Caco-2 (cell line): ENCODE measurements at regions not wholly inside any gene's neighbourhood (a gene's known extent, or its start where the extent isn't known, plus 50 kb on each side); places are given as distances from the start of the nearest gene placed in this dataset.

ENCODE experiments used
- BruUV-seq: library from RNA; stranded (reverse); fragments of 400-500 nt; replicated peaks from 2 replicates; lab custom pipeline; 2021; lab: Mats Ljungman, UMichigan
- CTCF ChIA-PET: fragments of 300-600 bp; sonication (Branson Sonifier 250); formaldehyde crosslinking; loops from one replicate; lab custom pipeline; 2022; ENCODE audit warnings: antibody characterized with exemption; lab: Charles Lee
- POLR2A ChIA-PET: fragments of 300-600 bp; sonication (Branson Sonifier 250); formaldehyde crosslinking; loops from one replicate; lab custom pipeline; 2022; ENCODE audit warnings: antibody characterized with exemption; lab: Charles Lee
- DNase-seq, 2 experiments: peaks; one replicate each; pipeline versions ENCODE4 v3.0.0 to v3.0.0-alpha.2; 2020 to 2022
- H3K27me3 ChIP-seq: replicated peaks from 2 replicates; pipeline ENCODE4 v1.6.0; 2011; ENCODE audit warnings: low read length; ENCODE audit not compliant: control insufficient read depth, insufficient read depth
- H3K36me3 ChIP-seq: 2 replicates; pipeline ENCODE4 v1.5.1; 2011; ENCODE audit warnings: low read length; ENCODE audit not compliant: control insufficient read depth, insufficient read depth
- H3K4me1 ChIP-seq: fragments of 250-450 bp; sonication (Bioruptor Pico); 2 replicates; pipeline ENCODE4 v1.5.1; 2020; ENCODE audit warnings: mild to moderate bottlenecking
- H3K4me3 ChIP-seq: 2 replicates; pipeline ENCODE4 v1.5.1; 2011; ENCODE audit warnings: low read depth, mild to moderate bottlenecking, control low read depth, low read length
- H3K9me3 ChIP-seq: fragments of 250-450 bp; sonication (Bioruptor Pico); 2 replicates; pipeline ENCODE4 v1.5.1; 2020; ENCODE audit warnings: mild to moderate bottlenecking, moderate library complexity
- H3K27ac Mint-ChIP-seq: one replicate; pipeline ENCODE4 v1.8.0; 2022; ENCODE audit warnings: mixed read lengths; ENCODE audit not compliant: unreplicated experiment
- H3K27me3 Mint-ChIP-seq: one replicate; pipeline ENCODE4 v1.8.0; 2022; ENCODE audit warnings: mixed read lengths; ENCODE audit not compliant: insufficient read depth, unreplicated experiment
- H3K36me3 Mint-ChIP-seq: one replicate; pipeline ENCODE4 v1.8.0; 2022; ENCODE audit warnings: mild to moderate bottlenecking, mixed read lengths; ENCODE audit not compliant: insufficient read depth, unreplicated experiment
- H3K4me1 Mint-ChIP-seq: one replicate; pipeline ENCODE4 v1.8.0; 2022; ENCODE audit warnings: low read depth, mixed read lengths; ENCODE audit not compliant: unreplicated experiment
- H3K4me3 Mint-ChIP-seq: one replicate; pipeline ENCODE4 v1.8.0; 2022; ENCODE audit warnings: mild to moderate bottlenecking, moderate library complexity, mixed read lengths; ENCODE audit not compliant: unreplicated experiment
- H3K9me3 Mint-ChIP-seq: one replicate; pipeline ENCODE4 v1.8.0; 2022; ENCODE audit warnings: mixed read lengths; ENCODE audit not compliant: unreplicated experiment
- intact Hi-C: fragments of 100-400 bp; cut with micrococcal nuclease; formaldehyde crosslinking; loops from one replicate; pipeline ENCODE4 v1.10.0; 2022; ENCODE audit not compliant: unreplicated experiment
- TF ChIP-seq, protein P1 (sequence below), 2 experiments: fragments of 200-600 bp in 1 of 2; IDR thresholded peaks; 1 replicate in 1 of 2; 2 replicates in 1 of 2; pipeline versions ENCODE4 v1.5.1 to v1.8.0; 2011 to 2022; ENCODE audit warnings: antibody characterized with exemption in 1 of 2, control low read depth in 1 of 2, inconsistent platforms in 1 of 2, low read depth in 1 of 2, low read length in 1 of 2, mild to moderate bottlenecking in 1 of 2, moderate library complexity in 1 of 2; ENCODE audit not compliant: insufficient read depth in 1 of 2, severe bottlenecking in 1 of 2, unreplicated experiment in 1 of 2

GRCh38 chr10:78290131-78290750, 256.6 kb downstream of the RPS24 start:
- DNase-seq, result no peak
- Mint-ChIP-seq H3K27ac (no peak overlapping the region), H3K4me3 (no peak overlapping the region), H3K4me1 (no peaks in the 10 kb centered on the region), H3K36me3 (no peaks in the 10 kb centered on the region), H3K27me3 (no peaks in the 10 kb centered on the region), H3K9me3 (no peaks in the 10 kb centered on the region)
- intact Hi-C loops, result no loop called here
- ChIA-PET POLR2A (no interaction called here), CTCF (interaction anchor here (0.7 kb wide), 1 partner anchor 243 kb away, joined by 4 read pairs; no protein-coding TSS in a partner anchor)
- TF ChIP-seq, protein P1, sequence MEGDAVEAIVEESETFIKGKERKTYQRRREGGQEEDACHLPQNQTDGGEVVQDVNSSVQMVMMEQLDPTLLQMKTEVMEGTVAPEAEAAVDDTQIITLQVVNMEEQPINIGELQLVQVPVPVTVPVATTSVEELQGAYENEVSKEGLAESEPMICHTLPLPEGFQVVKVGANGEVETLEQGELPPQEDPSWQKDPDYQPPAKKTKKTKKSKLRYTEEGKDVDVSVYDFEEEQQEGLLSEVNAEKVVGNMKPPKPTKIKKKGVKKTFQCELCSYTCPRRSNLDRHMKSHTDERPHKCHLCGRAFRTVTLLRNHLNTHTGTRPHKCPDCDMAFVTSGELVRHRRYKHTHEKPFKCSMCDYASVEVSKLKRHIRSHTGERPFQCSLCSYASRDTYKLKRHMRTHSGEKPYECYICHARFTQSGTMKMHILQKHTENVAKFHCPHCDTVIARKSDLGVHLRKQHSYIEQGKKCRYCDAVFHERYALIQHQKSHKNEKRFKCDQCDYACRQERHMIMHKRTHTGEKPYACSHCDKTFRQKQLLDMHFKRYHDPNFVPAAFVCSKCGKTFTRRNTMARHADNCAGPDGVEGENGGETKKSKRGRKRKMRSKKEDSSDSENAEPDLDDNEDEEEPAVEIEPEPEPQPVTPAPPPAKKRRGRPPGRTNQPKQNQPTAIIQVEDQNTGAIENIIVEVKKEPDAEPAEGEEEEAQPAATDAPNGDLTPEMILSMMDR (IDR thresholded peaks at IDR 0.05; ENCODE audit: insufficient read depth in 1 of 2, low read depth in 1 of 2, low read length in 1 of 2, severe bottlenecking in 1 of 2, unreplicated experiment in 1 of 2), result no peak
- Histone ChIP-seq H3K36me3 (no peaks in the 10 kb centered on the region), H3K27me3 (no peaks in the 10 kb centered on the region), H3K4me1 (no peaks in the 10 kb centered on the region; the same call in 1 of the 2 replicates), H3K9me3 (no peaks in the 10 kb centered on the region), H3K4me3 (no peak overlapping the region)
- no TSS peak for BruUV-seq

- H3K27me3 Mint-ChIP-seq, result no peaks in the 10 kb centered on the region
- Histone ChIP-seq H3K4me3 (no peak overlapping the region), H3K27me3 (no peaks in the 10 kb centered on the region), H3K4me1 (no peaks in the 10 kb centered on the region; the same call in 1 of the 2 replicates), H3K9me3 (no peaks in the 10 kb centered on the region; the same call in 1 of the 2 replicates), H3K36me3 (no peaks in the 10 kb centered on the region)
- ChIA-PET CTCF (interaction anchor here (1.0 kb wide), 1 partner anchor 32 kb away, joined by 3 read pairs; no protein-coding TSS in a partner anchor), POLR2A (interaction anchor here (0.7 kb wide), 1 partner anchor 10 kb away, joined by 6 read pairs; no protein-coding TSS in a partner anchor)
- H3K27ac Mint-ChIP-seq, result no peak overlapping the region
- TF ChIP-seq, protein P1 (IDR thresholded peaks at IDR 0.05; ENCODE audit: insufficient read depth in 1 of 2, low read depth in 1 of 2, low read length in 1 of 2, severe bottlenecking in 1 of 2, unreplicated experiment in 1 of 2), result no peak
- no peak for DNase-seq
- H3K36me3 Mint-ChIP-seq, result no peaks in the 10 kb centered on the region
- no TSS peak for BruUV-seq
- H3K4me1 Mint-ChIP-seq, result no peaks in the 10 kb centered on the region
- H3K4me3 Mint-ChIP-seq, result no peak overlapping the region
- intact Hi-C loops, result no loop called here
- H3K9me3 Mint-ChIP-seq, result peaks cover under 1% of the 10 kb centered on the region
Observed at GRCh38 chr10:78291722-78292121, 258.1 kb downstream of the RPS24 start.

DNA sequence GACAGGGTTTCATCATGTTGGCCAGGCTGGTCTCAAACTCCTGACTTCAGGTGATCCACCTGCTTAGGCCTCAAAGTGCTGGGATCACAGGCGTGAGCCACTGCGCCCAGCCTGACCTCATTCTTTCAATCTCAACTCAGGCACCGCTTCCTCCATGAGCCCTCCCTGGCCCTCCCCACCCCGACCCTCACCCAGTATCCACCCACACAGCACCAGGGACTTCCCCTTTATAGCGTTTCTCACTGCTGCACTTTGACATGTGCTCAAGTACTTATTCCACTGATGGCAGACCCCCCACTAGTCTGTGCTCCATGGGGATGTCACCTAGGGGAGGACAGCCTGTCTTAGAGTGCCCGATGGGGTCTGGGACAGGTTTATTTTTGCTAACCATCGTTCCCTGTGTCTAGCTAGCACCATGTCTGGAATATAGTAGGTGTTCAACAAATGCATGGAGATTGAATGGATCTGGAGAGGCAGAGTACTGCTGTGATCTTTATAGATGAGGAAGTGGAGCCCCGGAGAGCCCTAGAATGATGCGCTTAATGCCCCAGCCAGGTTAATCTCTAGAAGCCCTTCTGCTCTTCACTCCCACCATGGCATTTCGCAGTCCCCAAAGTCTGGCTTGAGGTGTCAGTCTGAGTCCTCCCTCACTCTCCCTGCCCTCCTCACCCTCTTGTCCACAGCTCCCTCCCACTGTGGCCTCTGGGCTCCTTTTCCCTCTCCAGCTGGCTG, 258.8 kb downstream of the RPS24 start:
- BruUV-seq, result no TSS peak
- Mint-ChIP-seq H3K4me3 (no peak overlapping the region), H3K36me3 (no peaks in the 10 kb centered on the region), H3K27ac (no peak overlapping the region), H3K9me3 (peaks cover 7% of the 10 kb centered on the region), H3K4me1 (no peaks in the 10 kb centered on the region), H3K27me3 (no peaks in the 10 kb centered on the region)
- no peak for DNase-seq
- ChIA-PET POLR2A (interaction anchor here (0.7 kb wide), 1 partner anchor 10 kb away, joined by 6 read pairs; no protein-coding TSS in a partner anchor), CTCF (interaction anchor here (1.0 to 1.5 kb wide), 2 partner anchors 32 kb away, joined by 3 to 6 read pairs; no protein-coding TSS in a partner anchor)
- Histone ChIP-seq H3K4me1 (no peaks in the 10 kb centered on the region; the same call in 1 of the 2 replicates), H3K27me3 (no peaks in the 10 kb centered on the region), H3K36me3 (no peaks in the 10 kb centered on the region), H3K9me3 (no peaks in the 10 kb centered on the region; the same call in 1 of the 2 replicates), H3K4me3 (no peak overlapping the region)
- TF ChIP-seq, protein P1 (IDR thresholded peaks at IDR 0.05; ENCODE audit: insufficient read depth in 1 of 2, low read depth in 1 of 2, low read length in 1 of 2, severe bottlenecking in 1 of 2, unreplicated experiment in 1 of 2), result no peak
- intact Hi-C loops, result no loop called here
